ENCODE measurements at regions not wholly inside any gene's neighbourhood (a gene's known extent, or its start where the extent isn't known, plus 50 kb on each side); places are given as distances from the start of the nearest gene placed in this dataset.
"Not testable (repeated sequence)": the region's sequence is repeated elsewhere in the genome, so short reads cannot be mapped to it uniquely, and the experiment has no call there.

DNA sequence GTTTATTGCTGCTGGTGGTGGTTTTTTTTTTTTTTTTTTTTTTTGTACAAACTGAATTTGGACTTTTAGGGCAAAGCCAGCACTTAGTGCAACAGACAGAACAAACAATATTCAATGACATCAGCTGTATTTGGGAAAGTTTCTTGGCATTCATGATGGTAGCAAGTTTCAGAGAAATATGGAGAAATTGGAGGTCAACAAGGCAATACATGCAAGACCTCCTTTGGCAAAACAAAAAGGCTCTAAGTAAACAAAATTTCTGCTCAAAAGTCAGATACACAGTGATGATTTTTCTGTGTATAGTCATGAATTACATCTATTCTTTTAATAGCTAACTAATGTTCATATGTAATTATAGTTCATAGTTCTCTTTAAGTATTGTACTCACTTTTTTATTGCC lies 612.5 kb upstream of the LUZP2 start:
- intact Hi-C loops (cut with DNase I) = no loop called here
- H3K4me3 ChIP-seq = no peak overlapping the region
- no peak for TF ChIP-seq POLR2A (IDR thresholded peaks at IDR 0.05)
- TF ChIP-seq, protein P1, sequence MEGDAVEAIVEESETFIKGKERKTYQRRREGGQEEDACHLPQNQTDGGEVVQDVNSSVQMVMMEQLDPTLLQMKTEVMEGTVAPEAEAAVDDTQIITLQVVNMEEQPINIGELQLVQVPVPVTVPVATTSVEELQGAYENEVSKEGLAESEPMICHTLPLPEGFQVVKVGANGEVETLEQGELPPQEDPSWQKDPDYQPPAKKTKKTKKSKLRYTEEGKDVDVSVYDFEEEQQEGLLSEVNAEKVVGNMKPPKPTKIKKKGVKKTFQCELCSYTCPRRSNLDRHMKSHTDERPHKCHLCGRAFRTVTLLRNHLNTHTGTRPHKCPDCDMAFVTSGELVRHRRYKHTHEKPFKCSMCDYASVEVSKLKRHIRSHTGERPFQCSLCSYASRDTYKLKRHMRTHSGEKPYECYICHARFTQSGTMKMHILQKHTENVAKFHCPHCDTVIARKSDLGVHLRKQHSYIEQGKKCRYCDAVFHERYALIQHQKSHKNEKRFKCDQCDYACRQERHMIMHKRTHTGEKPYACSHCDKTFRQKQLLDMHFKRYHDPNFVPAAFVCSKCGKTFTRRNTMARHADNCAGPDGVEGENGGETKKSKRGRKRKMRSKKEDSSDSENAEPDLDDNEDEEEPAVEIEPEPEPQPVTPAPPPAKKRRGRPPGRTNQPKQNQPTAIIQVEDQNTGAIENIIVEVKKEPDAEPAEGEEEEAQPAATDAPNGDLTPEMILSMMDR (IDR thresholded peaks at IDR 0.05) = no peak
- H3K27ac ChIP-seq = no peak overlapping the region
- no peaks in the 10 kb centered on the region for H3K36me3 ChIP-seq
- DNase-seq = no peak
- H3K9me3 ChIP-seq = peaks cover 0 to 8% (median 0%) of the 10 kb centered on the region in 3 donors
- H3K4me1 ChIP-seq = no peaks in the 10 kb centered on the region
- H3K27me3 ChIP-seq = no peaks in the 10 kb centered on the region

DNA sequence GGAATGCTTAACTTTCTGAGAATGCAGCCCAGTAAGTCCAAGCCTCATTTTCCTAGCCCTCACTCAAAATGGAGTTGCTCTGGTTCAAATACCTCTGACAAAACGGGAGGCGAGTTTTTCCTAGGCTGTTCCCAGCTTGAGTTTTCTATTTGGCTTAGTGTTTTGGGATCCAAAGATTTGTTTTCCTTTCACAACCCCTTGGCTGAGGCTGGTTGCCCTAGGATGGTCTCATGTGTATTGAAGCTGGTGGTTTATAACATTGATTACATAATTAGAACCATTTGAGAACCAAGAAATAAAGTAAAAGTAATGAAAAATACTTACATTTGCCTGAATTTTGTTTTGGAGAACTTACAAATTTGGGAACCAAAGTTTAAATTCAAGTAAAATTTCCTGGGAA lies 611.1 kb upstream of the LUZP2 start:
- no peaks in the 10 kb centered on the region for H3K27me3 ChIP-seq
- no peak for DNase-seq
- no peak overlapping the region for H3K4me3 ChIP-seq
- TF ChIP-seq, protein P1 (IDR thresholded peaks at IDR 0.05) = no peak
- TF ChIP-seq POLR2A (IDR thresholded peaks at IDR 0.05) = no peak
- no peaks in the 10 kb centered on the region for H3K36me3 ChIP-seq
- H3K27ac ChIP-seq = no peak overlapping the region
- no peaks in the 10 kb centered on the region for H3K4me1 ChIP-seq
- WGBS, 2 donors = 44 to 51% methylated on average over 2 of the region's 2 CpGs
- peaks cover 0 to 8% (median 0%) of the 10 kb centered on the region in 3 donors for H3K9me3 ChIP-seq
- intact Hi-C loops (cut with DNase I) = no loop called here

DNA sequence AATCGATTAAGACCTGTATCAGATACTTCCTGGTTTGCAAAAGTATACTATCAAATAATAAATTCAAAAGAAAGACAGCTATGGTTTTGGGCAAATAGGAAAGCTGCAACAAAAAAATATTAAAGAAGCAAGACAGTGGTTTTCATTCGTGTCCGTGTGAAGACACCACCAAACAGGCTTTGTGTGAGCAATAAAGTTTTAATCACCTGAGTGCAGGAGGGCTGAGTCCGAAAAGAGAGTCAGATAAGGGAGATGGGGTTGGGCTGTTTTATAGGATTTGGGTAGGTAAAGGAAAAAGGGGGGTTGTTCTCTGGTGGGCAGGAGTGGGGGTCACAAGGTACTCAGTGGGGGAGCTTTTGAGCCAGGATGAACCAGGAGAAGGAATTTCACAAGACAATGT lies 609.7 kb upstream of the LUZP2 start:
- H3K9me3 ChIP-seq; H3K27me3 ChIP-seq; H3K4me3 ChIP-seq; H3K4me1 ChIP-seq; intact Hi-C loops (cut with DNase I); DNase-seq; H3K27ac ChIP-seq; H3K36me3 ChIP-seq: not testable (repeated sequence)
- WGBS, 2 donors = 70 to 89% methylated on average over 4 of the region's 4 CpGs

DNA sequence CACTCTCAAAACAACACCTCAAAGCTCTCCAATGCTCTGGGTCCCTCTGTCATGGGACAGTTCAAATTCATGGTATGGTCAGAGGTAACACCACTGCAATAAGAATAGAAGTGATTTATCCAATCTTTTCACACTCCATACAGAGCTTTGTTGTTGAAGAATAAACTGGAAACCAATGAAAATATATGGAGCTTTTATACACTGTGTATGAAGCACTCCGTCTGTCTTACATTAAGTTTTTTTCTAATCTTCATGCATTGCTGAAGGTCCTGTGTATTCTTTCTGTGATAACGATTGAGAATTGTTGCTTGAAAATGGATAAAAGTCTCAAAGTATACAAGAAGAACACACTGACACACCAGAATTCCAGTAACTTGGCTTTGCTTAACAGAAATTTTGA lies 603.7 kb upstream of the LUZP2 start:
- no peaks in the 10 kb centered on the region for H3K9me3 ChIP-seq
- no peak overlapping the region for H3K4me3 ChIP-seq
- no peak for DNase-seq
- TF ChIP-seq, protein P1 (IDR thresholded peaks at IDR 0.05) = no peak
- TF ChIP-seq POLR2A (IDR thresholded peaks at IDR 0.05) = no peak
- H3K36me3 ChIP-seq = no peaks in the 10 kb centered on the region
- H3K27ac ChIP-seq = no peak overlapping the region
- H3K4me1 ChIP-seq = no peaks in the 10 kb centered on the region
- intact Hi-C loops (cut with DNase I) = no loop called here
- no peaks in the 10 kb centered on the region for H3K27me3 ChIP-seq
- WGBS, 2 donors = 75 to 78% methylated on average over 2 of the region's 2 CpGs

DNA sequence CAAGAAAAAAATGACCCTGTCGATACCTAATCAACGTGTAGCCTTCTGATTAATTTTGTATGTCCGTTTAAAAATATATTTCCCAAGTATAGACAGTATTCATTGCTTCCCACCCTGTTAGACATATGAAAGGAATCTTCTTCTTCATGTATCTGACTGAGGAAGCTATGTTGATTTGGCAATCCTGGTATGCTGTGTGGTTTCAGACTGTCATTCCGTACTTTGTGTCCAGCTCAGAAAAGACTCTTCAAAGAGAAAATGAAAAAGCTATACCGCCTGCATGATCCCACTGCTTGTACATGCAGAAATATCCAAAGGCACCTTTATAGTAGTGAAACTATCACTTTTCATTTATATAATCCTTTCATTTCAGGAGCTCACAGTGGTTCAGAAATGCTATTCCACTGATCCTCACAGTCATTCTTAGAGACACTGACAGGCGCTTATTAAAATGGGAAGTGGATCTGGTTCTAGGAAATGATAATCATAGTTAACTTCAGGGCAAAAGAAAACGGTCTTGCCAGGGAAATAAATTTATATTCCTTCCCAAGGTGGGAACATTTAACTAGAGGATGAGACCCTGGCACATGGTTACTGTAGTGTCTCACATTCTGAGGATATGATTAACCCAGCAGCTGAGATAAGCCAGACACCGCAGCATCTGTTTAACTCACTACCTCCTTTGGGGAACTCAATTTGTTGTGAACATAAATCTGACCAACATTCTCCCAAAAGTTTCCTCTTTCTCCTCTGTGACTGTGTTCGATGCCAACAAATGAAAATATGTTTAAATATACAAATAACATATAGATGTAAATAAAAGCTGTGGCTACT lies 599.2 kb upstream of the LUZP2 start:
- no peak for DNase-seq
- 67 to 71% methylated on average over 9 of the region's 9 CpGs for WGBS, 2 donors

More for the DNA sequence above, 599.2 kb upstream of the LUZP2 start:
- Histone ChIP-seq H3K27ac (no peak overlapping the region), H3K9me3 (no peaks in the 10 kb centered on the region), H3K36me3 (no peaks in the 10 kb centered on the region), H3K4me3 (no peak overlapping the region), H3K27me3 (no peaks in the 10 kb centered on the region), H3K4me1 (no peaks in the 10 kb centered on the region)
- intact Hi-C loops (cut with DNase I) = no loop called here
- TF ChIP-seq POLR2A (IDR thresholded peaks at IDR 0.05) = no peak
- TF ChIP-seq, protein P1 (IDR thresholded peaks at IDR 0.05) = no peak

Measured in esophagus squamous epithelium (tissue), 5 donors.